GM19099 (cell line): ENCODE measurements at regions not wholly inside any gene's neighbourhood (a gene's known extent, or its start where the extent isn't known, plus 50 kb on each side); places are given as distances from the start of the nearest gene placed in this dataset.

ENCODE experiments used
- POLR2A ChIP-seq: IDR thresholded peaks from 3 replicates; pipeline ENCODE4 v1.6.1; 2011; ENCODE audit warnings: low read depth; ENCODE audit not compliant: insufficient read length; ENCODE audit errors: extremely low read depth

GRCh38 chr3:137061186-137061585 is 103.4 kb downstream of the IL20RB start:
- no peak for TF ChIP-seq POLR2A

DNA sequence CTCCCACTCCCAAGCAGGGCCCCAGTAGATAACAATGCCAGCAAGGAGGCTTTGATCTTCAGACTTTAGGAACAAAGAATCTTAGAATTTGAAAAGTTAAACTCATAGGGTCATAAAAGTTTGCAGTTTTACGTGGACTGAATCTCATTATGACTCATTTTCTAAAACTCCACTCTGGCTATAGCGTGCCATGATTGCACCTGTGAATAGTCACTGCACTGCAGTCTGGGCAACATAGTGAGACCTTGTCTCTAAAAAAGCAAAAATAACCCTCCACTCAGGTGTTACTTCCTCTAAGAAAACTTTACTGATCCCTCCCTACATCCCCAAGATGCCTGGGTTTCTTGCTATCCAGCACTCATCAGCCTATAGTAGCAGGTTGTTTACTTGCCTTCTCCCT is 104.5 kb downstream of the IL20RB start:
- TF ChIP-seq POLR2A, result no peak

- TF ChIP-seq POLR2A, result no peak
Measured at GRCh38 chr3:137065381-137065780, 107.6 kb downstream of the IL20RB start.

DNA sequence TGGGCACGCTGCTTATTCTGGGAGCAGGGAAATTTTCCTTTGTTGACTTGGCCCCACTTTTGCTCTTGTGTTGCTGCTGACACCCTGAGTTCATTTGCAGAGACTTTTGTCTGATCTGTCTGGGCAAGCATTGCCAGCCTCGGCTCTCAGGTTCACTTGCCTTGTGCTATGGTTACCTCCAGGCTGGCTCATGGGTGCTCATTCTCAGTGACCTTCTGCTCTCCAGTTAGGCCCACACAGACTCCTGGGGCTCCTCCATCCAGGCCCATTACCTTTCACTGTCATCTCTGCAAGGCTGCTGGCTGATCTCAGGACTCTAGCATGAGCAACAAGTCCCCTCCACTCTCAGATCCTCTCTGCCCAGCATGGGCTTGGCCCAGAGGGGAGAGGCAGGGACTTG is 108.3 kb downstream of the IL20RB start:
- TF ChIP-seq POLR2A, result no peak

GRCh38 chr3:137071104-137071503 is 113.3 kb downstream of the IL20RB start:
- TF ChIP-seq POLR2A, result no peak

DNA sequence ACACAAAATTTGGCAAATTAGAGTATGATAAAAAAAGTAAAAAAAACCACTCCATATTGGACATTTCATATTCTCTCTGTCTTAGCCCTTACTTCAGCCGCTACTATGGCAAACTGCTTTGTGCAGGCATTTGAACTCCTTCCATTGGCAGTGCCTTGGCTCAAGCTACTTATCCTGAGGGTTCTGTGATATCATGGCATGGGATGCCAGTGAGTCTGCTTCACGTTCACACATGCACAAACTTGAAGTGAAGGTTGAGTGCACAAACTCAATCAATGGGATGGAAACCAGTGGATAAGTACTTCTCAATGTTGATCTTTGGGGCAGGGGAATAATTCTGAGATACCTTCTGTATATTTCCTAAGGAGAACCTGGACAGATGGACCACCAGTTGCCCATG is 117.2 kb downstream of the IL20RB start:
- TF ChIP-seq POLR2A, result no peak

DNA sequence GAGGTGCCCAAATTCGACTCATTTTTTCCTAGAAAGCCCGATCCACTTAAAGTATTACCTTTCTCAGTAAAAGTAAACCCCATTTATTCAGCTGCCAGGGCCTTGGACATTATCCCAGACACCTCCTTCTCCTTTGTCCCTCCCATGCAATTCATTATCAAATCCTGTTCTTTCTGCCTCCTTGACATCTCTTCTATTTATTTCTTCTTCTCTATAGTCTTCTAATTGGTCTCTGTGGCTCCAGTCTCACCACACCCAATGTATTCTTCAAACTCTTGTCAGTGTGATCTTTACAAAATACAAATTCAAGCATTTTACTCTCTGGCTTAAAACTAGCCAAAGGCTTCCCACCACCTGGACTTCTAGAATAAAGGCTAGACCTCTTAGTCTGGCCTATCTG is 120.3 kb downstream of the IL20RB start:
- TF ChIP-seq POLR2A, result no peak

DNA sequence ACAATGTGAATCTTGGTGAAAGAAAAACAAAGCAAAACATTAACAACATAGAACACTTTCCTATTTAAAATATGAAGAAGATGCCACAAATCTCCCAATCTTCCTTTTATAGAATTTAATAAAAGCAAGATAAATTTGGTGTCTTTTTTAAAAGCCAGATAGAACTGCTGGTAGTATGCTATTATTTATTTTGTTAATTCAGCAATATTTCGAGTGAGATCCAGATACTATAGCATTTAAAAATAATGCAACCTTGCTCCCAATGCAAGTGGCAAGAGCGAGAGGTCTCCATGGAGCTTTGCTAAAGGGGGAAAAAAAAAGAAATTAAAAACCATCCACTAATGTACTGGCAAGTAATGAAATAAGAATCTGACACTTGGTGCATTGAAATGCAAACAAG is 121.8 kb downstream of the IL20RB start:
- no peak for TF ChIP-seq POLR2A

DNA sequence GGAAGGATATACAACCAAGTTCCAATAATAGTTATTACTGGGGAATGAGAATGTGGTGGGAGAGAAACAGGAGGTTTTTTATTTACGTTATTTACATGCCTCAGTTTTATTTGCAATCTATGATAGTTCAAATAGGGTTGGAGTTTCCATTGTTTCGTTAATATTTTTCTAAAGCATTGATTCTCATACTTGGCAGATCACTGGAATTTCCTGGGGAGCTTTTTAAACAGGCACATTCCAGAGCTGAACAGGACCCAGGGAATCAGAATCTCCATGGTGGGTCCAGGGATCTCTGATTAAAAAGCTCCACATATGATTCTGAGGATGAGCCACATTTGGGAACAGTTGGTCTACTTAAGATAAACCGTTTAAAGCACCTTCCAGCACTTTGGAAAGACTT is 123.9 kb downstream of the IL20RB start:
- TF ChIP-seq POLR2A, result no peak

- no peak for TF ChIP-seq POLR2A
Measured at GRCh38 chr3:137082763-137083162, 125.0 kb downstream of the IL20RB start.

GRCh38 chr3:137083332-137083731 is 125.5 kb downstream of the IL20RB start:
- TF ChIP-seq POLR2A, result no peak

DNA sequence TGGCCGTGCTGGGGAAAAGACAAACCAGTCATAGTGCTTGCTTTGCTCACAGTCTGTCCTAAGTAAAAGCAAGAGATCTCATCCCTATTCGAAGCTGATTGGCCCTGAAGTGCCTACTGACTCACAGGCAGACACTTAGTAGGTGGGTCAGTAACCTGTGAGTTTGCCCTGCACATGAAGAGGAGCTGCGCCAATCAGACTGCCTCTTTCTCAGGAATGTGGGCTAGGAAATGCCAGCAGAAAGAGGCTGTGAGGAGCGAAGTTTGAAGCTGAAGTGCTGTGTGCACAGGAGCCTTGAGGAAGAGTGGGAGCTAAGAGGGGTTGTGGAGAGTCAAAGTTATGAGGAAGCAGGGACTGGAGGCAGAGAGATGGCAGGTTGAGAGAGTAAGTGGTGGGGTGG is 126.8 kb downstream of the IL20RB start:
- TF ChIP-seq POLR2A, result no peak

DNA sequence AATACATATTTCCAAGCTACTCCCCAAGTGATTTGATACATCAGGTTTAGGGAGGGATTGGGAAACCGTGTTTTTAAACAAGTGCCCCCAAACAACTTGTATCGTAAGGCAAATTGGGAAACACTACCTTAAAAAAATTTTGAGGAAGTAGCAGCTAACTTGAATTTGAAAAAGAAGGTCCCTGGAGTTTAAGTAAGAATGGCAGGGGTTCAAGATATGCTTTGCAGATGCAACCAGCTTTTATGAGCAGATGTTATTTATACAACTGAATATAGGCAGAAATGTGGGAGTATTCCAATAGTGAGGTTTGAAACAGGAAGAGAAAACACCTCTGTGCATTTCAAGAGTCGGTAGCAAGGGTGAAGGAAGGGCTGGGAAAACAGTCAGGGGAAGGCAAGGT is 139.6 kb downstream of the IL20RB start:
- TF ChIP-seq POLR2A, result no peak

DNA sequence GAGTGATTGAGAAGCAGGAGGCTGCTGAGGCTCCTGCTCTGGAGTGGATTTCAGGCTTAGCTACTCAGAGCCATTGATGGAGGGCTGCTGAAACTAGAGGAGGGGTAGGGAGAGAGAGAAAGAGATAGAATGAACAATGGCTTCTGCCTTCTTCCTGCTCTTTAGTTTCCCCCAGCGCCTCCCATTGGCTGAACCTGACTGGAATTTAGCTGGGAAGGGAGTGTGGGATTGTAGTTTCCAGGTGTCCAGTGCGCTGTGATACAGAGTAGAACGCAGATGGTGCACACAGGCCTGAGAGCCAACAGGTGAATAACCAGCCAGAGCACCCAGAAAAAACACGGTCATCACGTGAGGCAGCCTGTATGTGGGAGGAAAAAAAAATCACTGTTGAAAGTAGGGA is 140.1 kb downstream of the IL20RB start:
- TF ChIP-seq POLR2A, result no peak

DNA sequence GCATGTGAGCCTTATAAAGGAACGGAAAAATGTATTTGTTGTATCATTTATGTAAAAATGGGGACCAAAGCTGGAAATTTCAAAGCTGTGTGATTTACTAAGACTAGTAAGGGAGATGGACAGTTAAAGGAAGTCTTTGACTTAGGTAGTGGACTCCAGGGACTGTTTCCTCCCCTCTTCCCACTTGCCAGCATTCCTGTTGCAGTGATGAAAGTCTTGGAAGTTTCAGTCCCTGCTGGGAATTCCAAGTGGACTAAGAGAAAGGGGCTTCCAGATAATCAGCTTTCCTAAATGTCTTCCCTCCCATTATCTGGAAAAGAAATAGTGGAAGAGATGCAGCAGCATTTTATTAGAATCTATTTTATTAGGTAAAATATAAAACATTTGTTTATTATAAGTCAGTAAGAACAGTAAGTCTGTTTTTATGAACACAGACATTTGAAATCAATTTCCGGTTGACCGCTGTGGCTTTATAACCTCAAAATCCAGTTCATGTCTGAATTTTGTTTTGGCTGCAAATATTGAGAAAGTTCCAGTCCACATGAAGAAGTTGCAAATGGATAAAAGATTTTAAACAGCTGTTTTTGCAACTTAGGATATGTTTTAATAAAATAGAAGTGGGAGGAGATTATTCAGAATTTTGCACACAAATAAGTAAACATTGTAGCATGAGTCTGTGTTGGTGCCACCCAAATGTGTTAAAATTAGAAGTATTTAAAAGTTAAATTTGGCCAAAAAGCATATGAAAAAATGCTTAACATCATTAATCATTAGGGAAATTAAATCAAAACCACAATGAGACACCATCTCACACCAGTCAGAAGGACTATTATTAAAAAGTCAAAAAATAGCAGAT is 141.8 kb downstream of the IL20RB start:
- TF ChIP-seq POLR2A, result no peak

GRCh38 chr3:137100326-137100725 is 142.5 kb downstream of the IL20RB start:
- TF ChIP-seq POLR2A, result no peak

GRCh38 chr3:137103739-137104138 is 146.0 kb downstream of the IL20RB start:
- no peak for TF ChIP-seq POLR2A

DNA sequence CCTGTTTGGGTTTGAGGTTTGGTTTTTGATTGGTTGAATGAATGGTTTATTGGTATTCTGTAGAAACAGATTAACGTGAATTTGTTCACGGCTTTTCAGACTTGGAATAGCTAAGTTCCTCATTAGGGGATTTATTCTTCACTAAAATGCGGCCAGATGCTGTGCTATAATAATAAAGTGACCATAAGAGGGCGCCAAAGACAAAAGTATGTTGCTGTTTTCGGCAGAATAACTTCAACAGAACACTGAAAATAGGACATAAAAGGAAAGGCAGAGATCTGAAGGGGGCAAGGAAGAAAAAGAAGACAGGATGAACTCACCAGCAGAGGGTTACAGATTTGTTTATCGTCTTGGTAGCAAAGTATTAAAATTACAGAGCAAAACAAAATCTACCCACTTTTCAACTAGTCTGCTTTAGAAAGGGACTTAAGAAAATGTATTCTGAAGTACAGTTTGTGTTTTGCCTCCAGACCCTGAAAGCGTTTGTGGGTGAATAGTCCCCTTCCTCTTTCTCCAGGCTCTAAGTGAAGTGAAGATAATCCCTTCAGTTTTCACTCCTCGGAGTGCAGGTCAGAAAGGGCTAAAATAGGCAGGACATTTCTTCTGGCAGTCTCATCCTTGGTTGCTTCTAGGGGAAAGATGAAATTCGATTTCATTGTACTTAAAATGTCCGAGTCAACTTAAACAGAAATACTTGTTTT is 147.6 kb downstream of the IL20RB start:
- TF ChIP-seq POLR2A, result no peak
